ENCODE measurements at regions not wholly inside any gene's neighbourhood (a gene's known extent, or its start where the extent isn't known, plus 50 kb on each side); places are given as distances from the start of the nearest gene placed in this dataset.

DNA sequence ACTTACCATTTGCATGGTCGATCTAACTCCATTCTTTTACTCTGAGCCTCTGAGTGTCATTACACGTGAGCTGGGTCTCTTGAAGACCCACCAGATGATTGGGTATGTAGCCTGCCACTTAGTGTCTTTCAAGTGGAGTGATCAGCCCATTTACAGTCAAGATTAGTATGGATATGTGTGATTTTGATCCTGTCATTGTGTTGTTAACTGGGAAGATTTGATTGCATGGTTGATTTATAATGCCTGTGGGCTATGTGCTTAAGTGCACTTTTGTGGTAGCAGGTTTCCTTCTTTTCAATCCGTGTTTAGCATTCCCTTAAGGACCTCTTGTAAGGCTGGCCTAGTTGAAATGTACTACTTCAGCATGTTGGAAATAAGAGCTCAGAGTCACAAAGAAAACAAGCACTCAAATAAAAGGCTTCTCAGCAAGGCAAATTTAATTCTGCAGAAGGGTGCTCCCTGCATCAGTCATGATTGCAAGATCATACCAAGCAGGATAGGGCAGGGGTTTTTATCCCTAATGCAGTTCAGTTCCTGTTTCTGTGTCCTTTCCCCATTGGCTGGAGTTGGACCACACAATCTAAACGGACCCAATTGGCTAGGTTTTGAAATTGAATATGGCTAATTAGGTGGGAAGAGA is 230.7 kb upstream of the SYT4 start:
- no peak for TF ChIP-seq POLR2AphosphoS5 (IDR thresholded peaks at IDR 0.05)
- TF ChIP-seq, protein P1, sequence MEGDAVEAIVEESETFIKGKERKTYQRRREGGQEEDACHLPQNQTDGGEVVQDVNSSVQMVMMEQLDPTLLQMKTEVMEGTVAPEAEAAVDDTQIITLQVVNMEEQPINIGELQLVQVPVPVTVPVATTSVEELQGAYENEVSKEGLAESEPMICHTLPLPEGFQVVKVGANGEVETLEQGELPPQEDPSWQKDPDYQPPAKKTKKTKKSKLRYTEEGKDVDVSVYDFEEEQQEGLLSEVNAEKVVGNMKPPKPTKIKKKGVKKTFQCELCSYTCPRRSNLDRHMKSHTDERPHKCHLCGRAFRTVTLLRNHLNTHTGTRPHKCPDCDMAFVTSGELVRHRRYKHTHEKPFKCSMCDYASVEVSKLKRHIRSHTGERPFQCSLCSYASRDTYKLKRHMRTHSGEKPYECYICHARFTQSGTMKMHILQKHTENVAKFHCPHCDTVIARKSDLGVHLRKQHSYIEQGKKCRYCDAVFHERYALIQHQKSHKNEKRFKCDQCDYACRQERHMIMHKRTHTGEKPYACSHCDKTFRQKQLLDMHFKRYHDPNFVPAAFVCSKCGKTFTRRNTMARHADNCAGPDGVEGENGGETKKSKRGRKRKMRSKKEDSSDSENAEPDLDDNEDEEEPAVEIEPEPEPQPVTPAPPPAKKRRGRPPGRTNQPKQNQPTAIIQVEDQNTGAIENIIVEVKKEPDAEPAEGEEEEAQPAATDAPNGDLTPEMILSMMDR (IDR thresholded peaks at IDR 0.05), result no peak
- no peak for TF ChIP-seq POLR2A (IDR thresholded peaks at IDR 0.05)

Measured in gastroesophageal sphincter (tissue), 3 donors.